GM21526 (cell line): ENCODE measurements at regions not wholly inside any gene's neighbourhood (a gene's known extent, or its start where the extent isn't known, plus 50 kb on each side); places are given as distances from the start of the nearest gene placed in this dataset.
"Not testable (repeated sequence)": the region's sequence is repeated elsewhere in the genome, so short reads cannot be mapped to it uniquely, and the experiment has no call there.

Source experiments
- ATAC-seq: cut with Tn5 transposase; IDR thresholded peaks from one replicate; pipeline ENCODE4 v1.9.1; 2021; ENCODE audit warnings: moderate library complexity; ENCODE audit not compliant: unreplicated experiment, low FRiP score

- ATAC-seq, result no peak
Measured at GRCh38 chr14:61171727-61172126, 109.4 kb downstream of the TMEM30B start.

GRCh38 chr14:61168141-61168540 is 113.0 kb downstream of the TMEM30B start:
- no peak for ATAC-seq

- no peak for ATAC-seq
Measured at GRCh38 chr14:61167642-61168041, 113.5 kb downstream of the TMEM30B start.

- no peak for ATAC-seq
Measured at GRCh38 chr14:61160798-61161197, 120.3 kb downstream of the TMEM30B start.

- no peak for ATAC-seq
Measured at GRCh38 chr14:61154641-61155040, 126.5 kb downstream of the TMEM30B start.

GRCh38 chr14:61153914-61154545 is 127.1 kb downstream of the TMEM30B start:
- ATAC-seq, result no peak

GRCh38 chr14:61153431-61153830 is 127.7 kb downstream of the TMEM30B start:
- no peak for ATAC-seq

GRCh38 chr14:61152851-61153364 is 128.2 kb downstream of the TMEM30B start:
- ATAC-seq, result no peak

- no peak for ATAC-seq
Measured at GRCh38 chr14:61151251-61151650, 129.9 kb downstream of the TMEM30B start.

- no peak for ATAC-seq
Measured at GRCh38 chr14:61150851-61151250, 130.3 kb downstream of the TMEM30B start.

- ATAC-seq, result no peak
Measured at GRCh38 chr14:61149896-61150295, 131.2 kb downstream of the TMEM30B start.

- no peak for ATAC-seq
Measured at GRCh38 chr14:61148742-61149350, 132.3 kb downstream of the TMEM30B start.

GRCh38 chr14:61147831-61148549 is 133.1 kb downstream of the TMEM30B start:
- no peak for ATAC-seq

- no peak for ATAC-seq
Measured at GRCh38 chr14:61147381-61147821, 133.7 kb downstream of the TMEM30B start.

- no peak for ATAC-seq
Measured at GRCh38 chr14:61146899-61147298, 134.2 kb downstream of the TMEM30B start.

- no peak for ATAC-seq
Measured at GRCh38 chr14:61145903-61146481, 135.1 kb downstream of the TMEM30B start.

- no peak for ATAC-seq
Measured at GRCh38 chr14:61145034-61145902, 135.9 kb downstream of the TMEM30B start.

GRCh38 chr14:61144117-61145033 is 136.8 kb downstream of the TMEM30B start:
- ATAC-seq, result not testable (repeated sequence)

- no peak for ATAC-seq
Measured at GRCh38 chr14:61140872-61141271, 140.3 kb downstream of the TMEM30B start.
